AG04449 (cell line): ENCODE measurements at regions not wholly inside any gene's neighbourhood (a gene's known extent, or its start where the extent isn't known, plus 50 kb on each side); places are given as distances from the start of the nearest gene placed in this dataset.

Experiments
- CTCF ChIA-PET: fragments of 350-600 bp; formaldehyde crosslinking; extraction: SDS; loops from one replicate; lab custom pipeline; 2021; ENCODE audit warnings: antibody characterized with exemption; lab: Yijun Ruan, JAX
- POLR2A ChIA-PET: fragments of 400-600, 350-600 bp; formaldehyde crosslinking; extraction: SDS; loops from one replicate; lab custom pipeline; 2020; ENCODE audit warnings: antibody characterized with exemption, inconsistent platforms; lab: Yijun Ruan, JAX
- DNase-seq: peaks from one replicate; pipeline ENCODE4 v3.0.0-alpha.2; 2010; ENCODE audit warnings: low read depth, low spot score
- H3K4me3 ChIP-seq: 2 replicates; pipeline ENCODE4 v1.5.1; 2011; ENCODE audit warnings: low read depth, mild to moderate bottlenecking, control low read depth, low read length
- TF ChIP-seq, protein P1 (sequence below): IDR thresholded peaks from one replicate; pipeline ENCODE4 v1.5.1; 2011; ENCODE audit warnings: mild to moderate bottlenecking, moderate library complexity, low read length, control low read depth, inconsistent platforms; ENCODE audit not compliant: insufficient read depth; ENCODE audit errors: missing control alignments

DNA sequence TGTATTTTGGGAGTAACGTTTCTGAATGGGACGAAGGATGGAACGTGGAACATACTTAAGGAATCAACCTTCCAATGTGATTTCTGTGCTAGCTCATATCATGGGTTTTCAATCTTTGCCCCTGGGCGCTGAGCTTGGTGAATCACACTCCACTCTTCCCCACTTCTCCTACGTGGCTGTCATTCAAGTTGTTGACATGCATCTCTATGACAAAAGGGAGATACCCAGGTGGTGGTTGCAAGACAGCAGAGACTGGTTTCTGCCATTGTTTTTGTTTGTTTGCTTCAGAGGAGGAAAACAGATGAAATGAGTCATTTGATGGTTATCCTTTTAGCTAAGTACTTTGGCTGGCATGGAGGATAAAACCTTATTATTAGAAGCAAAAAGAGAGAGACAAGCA, 573.9 kb downstream of the GATA3 start:
- POLR2A ChIA-PET: no interaction called here
- TF ChIP-seq, protein P1, sequence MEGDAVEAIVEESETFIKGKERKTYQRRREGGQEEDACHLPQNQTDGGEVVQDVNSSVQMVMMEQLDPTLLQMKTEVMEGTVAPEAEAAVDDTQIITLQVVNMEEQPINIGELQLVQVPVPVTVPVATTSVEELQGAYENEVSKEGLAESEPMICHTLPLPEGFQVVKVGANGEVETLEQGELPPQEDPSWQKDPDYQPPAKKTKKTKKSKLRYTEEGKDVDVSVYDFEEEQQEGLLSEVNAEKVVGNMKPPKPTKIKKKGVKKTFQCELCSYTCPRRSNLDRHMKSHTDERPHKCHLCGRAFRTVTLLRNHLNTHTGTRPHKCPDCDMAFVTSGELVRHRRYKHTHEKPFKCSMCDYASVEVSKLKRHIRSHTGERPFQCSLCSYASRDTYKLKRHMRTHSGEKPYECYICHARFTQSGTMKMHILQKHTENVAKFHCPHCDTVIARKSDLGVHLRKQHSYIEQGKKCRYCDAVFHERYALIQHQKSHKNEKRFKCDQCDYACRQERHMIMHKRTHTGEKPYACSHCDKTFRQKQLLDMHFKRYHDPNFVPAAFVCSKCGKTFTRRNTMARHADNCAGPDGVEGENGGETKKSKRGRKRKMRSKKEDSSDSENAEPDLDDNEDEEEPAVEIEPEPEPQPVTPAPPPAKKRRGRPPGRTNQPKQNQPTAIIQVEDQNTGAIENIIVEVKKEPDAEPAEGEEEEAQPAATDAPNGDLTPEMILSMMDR: no peak
- DNase-seq: no peak
- H3K4me3 ChIP-seq: no peak overlapping the region
- CTCF ChIA-PET: interaction anchor here (0.7 kb wide), 1 partner anchor 7 kb away, joined by 3 read pairs; no protein-coding TSS in a partner anchor

DNA sequence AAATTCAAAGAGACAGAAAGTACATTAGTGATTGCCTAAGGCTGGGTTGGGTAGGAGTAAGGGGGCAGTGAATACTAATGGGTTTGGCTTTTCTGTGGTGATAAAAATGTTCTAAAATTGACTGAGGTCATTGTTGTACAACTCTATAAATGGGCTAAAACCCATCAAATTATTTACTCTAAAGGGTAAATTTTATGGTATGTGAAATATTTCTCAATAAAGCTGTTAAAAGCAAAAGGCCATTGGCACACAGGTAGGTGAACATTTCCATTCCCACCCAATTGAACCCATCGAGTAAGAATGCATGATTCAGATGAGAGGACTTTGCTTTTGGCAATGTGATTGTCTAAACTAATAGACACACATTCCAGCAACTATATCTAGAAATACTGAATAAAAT, 579.4 kb downstream of the GATA3 start:
- DNase-seq: no peak
- CTCF ChIA-PET: no interaction called here
- TF ChIP-seq, protein P1: no peak
- H3K4me3 ChIP-seq: no peak overlapping the region
- POLR2A ChIA-PET: no interaction called here

- TF ChIP-seq, protein P1: no peak
- CTCF ChIA-PET: no interaction called here
- POLR2A ChIA-PET: no interaction called here
- DNase-seq: no peak
- no peak overlapping the region for H3K4me3 ChIP-seq
Observed at GRCh38 chr10:8636371-8636770, 581.9 kb downstream of the GATA3 start.

- CTCF ChIA-PET: no interaction called here
- H3K4me3 ChIP-seq: no peak overlapping the region
- POLR2A ChIA-PET: no interaction called here
- DNase-seq: no peak
- TF ChIP-seq, protein P1: no peak
Observed at GRCh38 chr10:8637640-8638039, 583.2 kb downstream of the GATA3 start.

DNA sequence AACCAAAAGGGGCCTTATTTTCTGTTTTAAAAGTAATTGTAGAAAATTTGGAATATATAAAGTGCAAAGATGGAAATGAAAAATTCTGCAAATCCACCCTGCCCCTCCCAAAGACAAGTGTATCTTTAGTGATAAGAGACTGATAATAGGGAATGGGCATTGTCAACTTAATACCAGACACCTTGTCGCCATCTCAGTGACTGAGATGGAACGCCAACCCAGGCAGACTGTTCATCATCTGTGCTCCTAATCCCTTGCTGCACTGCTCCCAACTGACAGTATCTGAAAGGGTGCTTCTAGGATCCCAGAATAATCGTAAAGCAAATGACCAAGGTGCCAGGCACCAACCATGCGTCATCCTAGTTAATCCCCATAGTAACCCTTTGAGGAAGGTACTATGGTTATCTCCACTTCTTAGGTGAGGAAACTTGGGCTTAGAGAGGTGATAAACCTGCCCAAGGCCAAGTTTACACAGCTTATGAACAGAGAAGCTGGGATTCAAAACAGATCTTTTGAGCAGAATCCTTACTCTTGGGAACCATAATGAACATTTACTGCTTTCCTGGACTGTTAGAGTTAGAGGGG, 583.7 kb downstream of the GATA3 start:
- ChIA-PET POLR2A (no interaction called here), CTCF (no interaction called here)
- TF ChIP-seq, protein P1: no peak
- no peak overlapping the region for H3K4me3 ChIP-seq
- no peak for DNase-seq

GRCh38 chr10:8639486-8640185, 585.1 kb downstream of the GATA3 start:
- no peak for DNase-seq
- CTCF ChIA-PET: no interaction called here
- no peak overlapping the region for H3K4me3 ChIP-seq
- POLR2A ChIA-PET: no interaction called here
- TF ChIP-seq, protein P1: no peak
